Suprapubic skin (tissue), 4 donors: ENCODE measurements at regions not wholly inside any gene's neighbourhood (a gene's known extent, or its start where the extent isn't known, plus 50 kb on each side); places are given as distances from the start of the nearest gene placed in this dataset.

ENCODE experiments used
- CTCF ChIP-seq, 2 donors: fragments of 200-600 bp in 1 of 2; fragments of 450-650 bp in 1 of 2; sonication (generic) in 1 of 2; IDR thresholded peaks; one replicate each; pipeline ENCODE4 v1.5.1; 2016 to 2019; ENCODE audit warnings: antibody characterized with exemption in 2 of 2, mild to moderate bottlenecking in 1 of 2, moderate library complexity in 1 of 2
- EP300 ChIP-seq: sonication (generic); formaldehyde crosslinking; IDR thresholded peaks from one replicate; pipeline ENCODE4 v1.6.1; 2017; ENCODE audit warnings: antibody characterized with exemption
- POLR2A ChIP-seq, 2 donors: fragments of 450-650 bp; IDR thresholded peaks; one replicate each; pipeline ENCODE4 v1.6.1; 2017; ENCODE audit warnings: antibody characterized with exemption in 2 of 2, mild to moderate bottlenecking in 2 of 2, moderate library complexity in 2 of 2
- POLR2AphosphoS5 ChIP-seq, 3 donors: sonication (generic); formaldehyde crosslinking; IDR thresholded peaks; one replicate each; pipeline ENCODE4 v1.6.1; 2017; ENCODE audit warnings: antibody characterized with exemption in 3 of 3

- TF ChIP-seq CTCF (IDR thresholded peaks at IDR 0.05) (no peak), POLR2AphosphoS5 (IDR thresholded peaks at IDR 0.05) (no peak), EP300 (no peak), POLR2A (IDR thresholded peaks at IDR 0.05) (no peak)
These were observed 210.6 kb upstream of the NOVA1 start for GRCh38 chr14:26808407-26808806.
